OCI-LY3 (cell line): ENCODE measurements at regions not wholly inside any gene's neighbourhood (a gene's known extent, or its start where the extent isn't known, plus 50 kb on each side); places are given as distances from the start of the nearest gene placed in this dataset.

Source experiments
- CTCF ChIP-seq: fragments of 200-600, 300-600 bp; sonication (generic); IDR thresholded peaks from 2 replicates; pipeline ENCODE4 v1.5.1; 2014; ENCODE audit warnings: antibody characterized with exemption, low read length, low read depth
- EZH2phosphoT487 ChIP-seq: fragments of 200-600 bp; shearing (Covaris generic); IDR thresholded peaks from 2 replicates; pipeline ENCODE4 v1.6.1; 2018; ENCODE audit warnings: antibody characterized with exemption, mixed run types, low read depth

DNA sequence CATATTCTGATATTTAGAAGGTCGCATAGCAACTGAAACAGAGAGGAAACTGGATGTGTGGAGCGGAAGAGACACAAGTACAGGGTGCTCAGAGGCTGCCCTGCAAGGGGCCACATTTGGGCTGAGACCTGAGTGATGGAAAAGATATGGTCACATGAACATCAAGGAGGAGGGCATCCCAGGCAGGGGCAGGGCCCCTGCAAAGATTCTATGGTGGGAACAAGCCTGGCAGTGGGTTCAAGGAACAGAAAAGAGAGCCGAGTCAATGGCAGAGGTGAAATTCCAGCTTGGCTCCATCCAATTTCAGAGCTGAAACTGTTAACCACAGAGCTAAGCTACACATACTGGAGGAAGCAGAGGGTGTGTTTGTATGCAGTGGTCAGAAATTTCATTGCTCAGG is 227.7 kb downstream of the PRDM2 start:
- TF ChIP-seq CTCF, result no peak
- no peak for TF ChIP-seq EZH2phosphoT487
